COR-L47 (cell line): ENCODE measurements at regions not wholly inside any gene's neighbourhood (a gene's known extent, or its start where the extent isn't known, plus 50 kb on each side); places are given as distances from the start of the nearest gene placed in this dataset.
"Not testable (repeated sequence)": the region's sequence is repeated elsewhere in the genome, so short reads cannot be mapped to it uniquely, and the experiment has no call there.

Source experiments
- DNase-seq: peaks from one replicate; lab custom pipeline; 2025; lab: John Stamatoyannopoulos, UW

- DNase-seq = no peak
These were observed 50.2 kb upstream of the FGF3 start for GRCh38 chr11:69869311-69869939.

- no peak for DNase-seq
These were observed 51.5 kb upstream of the FGF3 start for GRCh38 chr11:69870766-69871165.

GRCh38 chr11:69873166-69874077, 54.2 kb upstream of the FGF3 start:
- no peak for DNase-seq

- DNase-seq = no peak
These were observed 55.2 kb upstream of the FGF3 start for GRCh38 chr11:69874178-69874983.

- DNase-seq = no peak
These were observed 55.9 kb upstream of the FGF3 start for GRCh38 chr11:69874984-69875624.

- no peak for DNase-seq
These were observed 56.8 kb upstream of the FGF3 start for GRCh38 chr11:69876013-69876412.

GRCh38 chr11:69877235-69877634, 58.0 kb upstream of the FGF3 start:
- no peak for DNase-seq

- not testable (repeated sequence) for DNase-seq
These were observed 58.5 kb upstream of the FGF3 start for GRCh38 chr11:69877704-69878103.

GRCh38 chr11:69878144-69878883, 59.1 kb upstream of the FGF3 start:
- no peak for DNase-seq

GRCh38 chr11:69878927-69879728, 59.9 kb upstream of the FGF3 start:
- no peak for DNase-seq

GRCh38 chr11:69879729-69880005, 60.5 kb upstream of the FGF3 start:
- DNase-seq = no peak

GRCh38 chr11:69880041-69880825, 61.0 kb upstream of the FGF3 start:
- no peak for DNase-seq

GRCh38 chr11:69880826-69881445, 61.7 kb upstream of the FGF3 start:
- DNase-seq = no peak

- DNase-seq = no peak
These were observed 62.5 kb upstream of the FGF3 start for GRCh38 chr11:69881467-69882269.

- no peak for DNase-seq
These were observed 63.0 kb upstream of the FGF3 start for GRCh38 chr11:69882270-69882608.

- no peak for DNase-seq
These were observed 64.4 kb upstream of the FGF3 start for GRCh38 chr11:69883292-69884255.

GRCh38 chr11:69884286-69884685, 65.1 kb upstream of the FGF3 start:
- no peak for DNase-seq

- no peak for DNase-seq
These were observed 65.5 kb upstream of the FGF3 start for GRCh38 chr11:69884751-69885150.
